ENCODE measurements at regions not wholly inside any gene's neighbourhood (a gene's known extent, or its start where the extent isn't known, plus 50 kb on each side); places are given as distances from the start of the nearest gene placed in this dataset.
A peak's percentile ranks its signal among the peaks of the same experiment; 100 is the strongest.

GRCh38 chr11:107218123-107219013, 200.1 kb upstream of the GUCY1A2 start:
- no peak for DNase-seq

GRCh38 chr11:107217444-107217843, 199.2 kb upstream of the GUCY1A2 start:
- no peak for DNase-seq

GRCh38 chr11:107215010-107215409, 196.7 kb upstream of the GUCY1A2 start:
- DNase-seq = no peak

GRCh38 chr11:107203656-107204055, 185.4 kb upstream of the GUCY1A2 start:
- DNase-seq = peak; percentile 64

DNA sequence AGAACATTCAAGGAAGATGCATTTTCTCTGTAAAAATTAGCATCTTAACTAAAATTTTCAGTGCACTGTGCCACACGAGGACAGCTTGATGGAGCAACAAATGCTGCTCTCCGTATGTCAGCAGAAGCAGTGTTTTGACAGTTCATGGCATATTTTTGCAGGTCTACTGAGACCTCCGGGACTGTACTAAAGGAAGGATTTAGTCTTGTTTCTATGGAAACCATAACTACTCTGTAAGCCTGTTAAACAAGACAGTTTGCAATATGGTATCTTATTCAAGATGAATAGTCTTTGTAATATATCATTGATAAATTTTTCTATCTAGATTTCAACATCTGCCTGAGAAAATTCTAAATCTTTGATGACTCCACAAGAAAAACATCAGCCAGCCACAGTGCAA, 184.0 kb upstream of the GUCY1A2 start:
- DNase-seq = peak; percentile 22

DNA sequence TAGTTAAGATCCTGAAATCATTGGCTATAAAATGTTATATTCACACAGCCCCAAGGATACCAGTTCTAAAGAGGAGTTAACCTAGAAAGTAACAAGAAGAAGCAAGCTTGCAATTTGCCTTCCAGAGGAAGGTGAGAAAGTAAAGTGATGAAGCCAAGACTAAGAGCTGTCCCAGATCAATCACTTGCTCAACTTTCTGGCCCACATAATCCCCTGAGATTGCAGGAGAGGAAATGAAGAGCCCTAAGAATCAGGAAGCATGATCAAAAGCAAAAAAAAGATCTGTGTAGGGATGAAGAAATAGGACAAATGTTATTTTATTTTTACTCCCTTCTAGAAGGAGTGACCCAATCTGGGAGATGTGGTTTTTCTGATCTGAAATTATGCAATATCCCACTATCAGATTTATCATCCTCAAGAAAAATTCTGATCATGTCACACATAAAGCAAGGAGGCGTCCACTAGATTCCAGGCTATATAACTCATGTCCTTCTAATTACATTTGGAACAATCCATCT, 180.3 kb upstream of the GUCY1A2 start:
- DNase-seq = no peak

DNA sequence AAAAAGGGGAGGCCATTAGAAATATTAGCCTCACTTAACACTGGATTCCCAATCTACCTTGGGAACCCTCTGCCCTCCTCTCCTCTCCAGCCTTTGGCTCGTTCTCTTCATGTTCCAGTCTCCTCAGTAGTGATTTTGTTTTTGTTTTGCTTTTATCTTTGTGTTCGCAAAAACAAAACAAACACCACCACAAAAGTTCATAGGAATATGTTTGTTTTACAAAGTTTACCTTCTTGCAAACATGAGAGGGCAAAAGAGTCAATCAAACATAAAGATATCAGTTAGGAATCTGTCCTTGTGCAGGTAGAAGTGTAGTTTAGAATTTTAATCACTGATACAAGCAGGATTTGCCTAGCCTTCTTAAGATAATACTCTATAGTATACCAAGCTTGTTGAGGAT, 179.7 kb upstream of the GUCY1A2 start:
- no peak for DNase-seq

DNA sequence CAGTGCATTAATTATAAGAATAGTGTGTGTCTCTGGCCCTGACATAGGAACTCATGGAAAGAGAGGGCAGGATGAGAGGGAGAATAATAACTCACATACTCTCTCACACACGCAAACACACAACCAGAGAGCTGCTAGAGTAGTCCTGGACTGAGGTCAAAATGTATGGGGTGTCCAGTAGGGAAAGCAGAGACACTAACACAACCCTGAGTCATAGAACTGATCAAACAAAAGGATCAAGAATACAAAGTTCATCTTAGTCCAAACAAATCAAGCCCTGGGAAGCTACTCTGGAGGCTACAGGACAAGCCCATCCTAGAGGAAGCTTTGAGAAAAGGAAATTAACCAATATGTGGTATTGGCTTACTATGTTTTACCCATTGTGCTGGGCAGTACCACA, 178.5 kb upstream of the GUCY1A2 start:
- peak; percentile 74 for DNase-seq

GRCh38 chr11:107184986-107185385, 166.7 kb upstream of the GUCY1A2 start:
- no peak for DNase-seq

GRCh38 chr11:107183953-107184352, 165.7 kb upstream of the GUCY1A2 start:
- no peak for DNase-seq

- DNase-seq = no peak
Measured at GRCh38 chr11:107182978-107183377, 164.7 kb upstream of the GUCY1A2 start.

DNA sequence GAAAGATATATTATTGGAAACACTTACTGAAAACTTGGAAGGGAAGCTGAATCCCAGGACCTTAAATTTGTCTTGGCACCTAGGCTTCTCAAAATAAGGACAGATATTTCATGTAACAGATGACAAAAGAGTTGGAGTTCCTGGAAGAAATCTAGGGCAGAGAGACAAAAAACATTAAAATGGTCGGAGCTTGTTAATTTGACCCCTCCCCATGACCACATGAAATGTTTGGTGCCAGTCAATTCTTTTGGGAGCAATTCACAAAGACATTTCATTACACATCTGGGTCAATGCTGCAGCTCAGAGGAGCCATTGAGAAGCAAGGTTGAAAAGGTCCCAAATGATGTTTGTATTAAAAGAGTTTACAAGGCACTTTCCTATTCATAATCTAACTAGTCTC, 162.0 kb upstream of the GUCY1A2 start:
- DNase-seq = no peak

- no peak for DNase-seq
Measured at GRCh38 chr11:107179829-107180228, 161.6 kb upstream of the GUCY1A2 start.

GRCh38 chr11:107177106-107177477, 158.8 kb upstream of the GUCY1A2 start:
- no peak for DNase-seq

- DNase-seq = no peak
Measured at GRCh38 chr11:107176148-107177105, 158.2 kb upstream of the GUCY1A2 start.

- DNase-seq = no peak
Measured at GRCh38 chr11:107174856-107175255, 156.6 kb upstream of the GUCY1A2 start.

DNA sequence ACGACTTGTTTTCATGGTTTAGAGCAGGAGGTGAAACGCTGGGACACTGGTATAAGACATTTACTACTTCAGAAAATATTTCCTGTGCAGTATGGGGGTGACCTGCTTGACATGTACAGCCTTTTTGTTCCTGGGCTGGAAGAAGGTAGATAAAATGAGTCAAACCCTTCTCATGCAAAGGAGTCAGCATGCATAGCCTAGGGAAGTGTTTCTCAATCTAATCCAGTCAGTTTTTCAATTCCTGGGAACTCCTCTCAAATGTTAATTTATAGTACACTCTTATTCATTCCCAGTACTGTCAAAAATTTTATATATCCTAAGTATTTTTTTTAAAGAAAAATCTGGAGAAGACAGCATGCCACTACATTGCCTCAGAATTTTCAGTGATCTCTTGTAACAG, 154.7 kb upstream of the GUCY1A2 start:
- no peak for DNase-seq

DNA sequence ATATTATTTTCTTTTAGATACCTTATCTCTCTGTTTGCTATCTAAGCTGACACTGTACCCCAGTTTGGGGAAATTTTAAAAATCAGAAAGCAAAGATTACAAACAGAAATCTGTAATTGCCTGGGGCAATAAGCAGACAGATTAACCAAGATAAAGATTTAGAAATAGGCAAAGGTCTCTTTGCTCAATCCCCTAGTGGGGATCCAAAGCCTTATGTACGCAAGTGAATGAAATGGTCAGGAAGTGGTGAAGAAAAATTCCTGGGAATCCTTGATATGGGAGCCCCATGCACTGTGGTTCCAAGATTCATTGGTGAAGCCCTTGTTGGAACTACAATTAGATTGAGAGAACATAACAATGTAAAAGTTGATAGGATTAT, 139.5 kb upstream of the GUCY1A2 start:
- DNase-seq = no peak

DNA sequence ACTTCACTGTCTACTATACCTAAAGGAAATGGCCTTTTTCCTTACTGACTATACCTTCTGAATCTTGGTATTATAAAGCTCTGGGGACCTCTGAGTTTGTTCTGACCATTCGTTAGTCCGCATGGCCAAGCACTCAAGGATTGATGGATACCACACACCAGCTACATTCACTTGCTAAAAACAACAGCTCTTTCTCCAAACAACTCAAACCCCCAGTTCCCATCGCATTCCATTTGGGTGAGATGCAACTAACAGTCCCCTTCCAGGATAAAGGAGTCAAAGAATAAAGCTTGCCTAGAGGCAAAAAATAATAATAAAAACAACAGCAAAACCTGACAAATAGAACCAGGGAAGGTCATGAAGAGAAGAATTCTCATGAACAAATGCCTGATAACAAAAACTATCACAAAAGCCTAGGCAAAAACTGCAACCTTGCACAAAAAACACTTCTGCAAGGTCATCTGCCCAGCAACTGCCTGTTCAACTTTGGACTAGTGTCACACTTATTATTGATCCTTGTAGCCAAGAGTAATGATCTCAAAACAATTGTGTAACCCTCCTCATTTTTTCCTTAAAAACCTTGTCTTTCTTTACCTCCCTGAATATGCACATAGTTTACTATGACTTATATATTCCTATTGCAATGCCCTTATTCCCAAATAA, 139.0 kb upstream of the GUCY1A2 start:
- DNase-seq = no peak

GRCh38 chr11:107151579-107151978, 133.3 kb upstream of the GUCY1A2 start:
- no peak for DNase-seq

DNA sequence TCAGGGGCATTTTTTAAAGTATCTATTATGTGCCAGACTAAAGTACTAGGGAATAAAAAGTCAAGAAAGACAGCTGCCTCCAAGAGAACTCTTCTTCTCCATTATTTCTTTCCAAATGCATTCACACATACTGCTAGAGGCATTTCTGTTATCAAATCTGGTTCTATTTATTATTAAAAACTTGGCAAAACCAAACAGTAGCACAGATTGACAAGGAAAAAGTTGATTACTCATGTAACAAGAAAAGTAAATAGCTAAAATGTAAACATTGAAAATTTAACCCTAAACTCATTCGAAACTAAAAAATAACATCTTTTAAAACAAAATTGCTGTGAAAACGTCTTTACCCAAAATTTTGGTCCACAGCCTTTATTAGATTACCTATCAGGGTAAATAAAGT, 132.9 kb upstream of the GUCY1A2 start:
- DNase-seq = no peak

DNA sequence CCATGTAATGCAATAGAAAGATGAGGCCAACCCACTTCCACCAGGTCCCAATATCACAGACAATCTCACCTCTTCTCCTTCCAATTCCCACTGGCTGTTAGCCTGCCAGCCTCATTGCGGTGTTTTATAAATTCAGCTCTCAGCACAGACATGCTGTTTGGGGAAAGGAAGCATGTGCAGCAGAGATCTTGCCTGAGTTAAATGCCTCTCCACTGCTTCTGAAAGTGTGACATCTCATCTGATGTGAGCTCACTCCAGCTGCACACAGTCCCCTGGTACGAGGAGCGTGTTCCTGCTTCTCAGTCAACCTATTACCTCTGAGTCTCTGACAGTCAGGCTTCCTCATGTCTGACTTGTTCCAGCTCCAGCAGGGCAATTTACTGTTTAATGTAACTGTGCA, 122.7 kb upstream of the GUCY1A2 start:
- no peak for DNase-seq

DNA sequence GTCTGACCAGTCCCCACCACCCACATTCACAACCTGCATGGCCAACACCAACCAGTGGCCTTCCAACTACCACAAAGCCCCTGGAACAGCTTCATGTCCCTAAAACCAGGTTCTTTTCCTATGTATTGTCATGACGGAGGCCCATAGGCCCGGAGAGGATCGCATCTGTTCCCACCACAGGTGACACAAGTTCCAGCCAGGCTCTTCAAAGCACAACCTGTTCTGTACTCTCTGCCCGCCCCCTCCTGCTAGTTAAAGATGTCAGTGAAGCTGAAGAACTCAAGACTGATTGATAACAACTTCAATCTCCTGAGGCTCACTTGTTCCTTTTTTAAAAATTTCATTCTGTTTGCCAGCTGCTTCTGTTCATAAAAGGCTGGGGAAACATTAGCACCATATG, 121.1 kb upstream of the GUCY1A2 start:
- no peak for DNase-seq
